ENCODE measurements at regions not wholly inside any gene's neighbourhood (a gene's known extent, or its start where the extent isn't known, plus 50 kb on each side); places are given as distances from the start of the nearest gene placed in this dataset.

DNA sequence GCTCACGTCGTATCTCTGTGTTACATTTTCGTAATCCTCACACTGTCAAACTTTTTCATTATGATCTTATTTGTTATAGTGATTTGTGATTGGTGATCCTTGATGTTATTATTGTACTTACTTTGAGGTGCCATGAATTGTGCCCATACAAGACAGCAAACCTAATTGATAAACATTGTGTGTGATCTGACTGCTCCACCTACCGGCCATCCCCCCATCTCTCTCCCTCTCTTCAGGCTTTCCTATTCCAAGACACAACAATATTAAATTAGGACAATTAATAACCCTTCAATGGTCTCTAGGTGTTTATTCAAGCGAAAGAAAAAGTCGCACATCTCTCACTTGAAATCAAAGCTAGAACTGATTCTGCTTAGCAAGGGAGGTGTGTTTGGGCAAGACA lies 349.3 kb downstream of the RBM26 start:
- H3K27me3 Mint-ChIP-seq (ENCODE audit: insufficient read depth), result peaks cover 3% of the 10 kb centered on the region
- DNase-seq (ENCODE audit: low spot score), result no peak
- H3K36me3 Mint-ChIP-seq (ENCODE audit: low read depth), result no peaks in the 10 kb centered on the region
- no peak overlapping the region for H3K27ac Mint-ChIP-seq
- no peaks in the 10 kb centered on the region for H3K9me3 Mint-ChIP-seq
- H3K4me3 Mint-ChIP-seq, result no peak overlapping the region
- H3K4me1 Mint-ChIP-seq (ENCODE audit: low read depth), result no peaks in the 10 kb centered on the region
- intact Hi-C loops (cut with micrococcal nuclease), result no loop called here

DNA sequence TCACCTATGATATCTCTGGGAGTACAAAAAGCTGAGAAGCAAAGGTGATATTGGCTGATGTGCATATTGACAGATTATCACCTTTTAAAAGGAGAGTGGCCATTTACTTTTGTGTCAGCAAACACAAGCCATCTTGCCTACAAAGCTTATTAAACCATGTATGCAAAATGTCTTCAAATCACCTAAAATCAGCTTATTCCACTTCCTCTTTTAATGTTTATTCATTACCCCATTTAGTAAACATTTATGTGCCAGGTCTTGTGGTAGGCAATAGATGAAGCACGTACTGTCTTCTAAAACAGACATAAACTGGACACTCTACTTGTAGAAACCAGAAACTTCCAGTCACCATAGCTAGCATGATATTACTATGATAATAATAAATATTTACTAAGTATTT lies 354.6 kb downstream of the RBM26 start:
- H3K4me3 Mint-ChIP-seq, result no peak overlapping the region
- H3K4me1 Mint-ChIP-seq (ENCODE audit: low read depth), result no peaks in the 10 kb centered on the region
- H3K27me3 Mint-ChIP-seq (ENCODE audit: insufficient read depth), result peaks cover 3% of the 10 kb centered on the region
- H3K9me3 Mint-ChIP-seq, result no peaks in the 10 kb centered on the region
- no peak for DNase-seq (ENCODE audit: low spot score)
- intact Hi-C loops (cut with micrococcal nuclease), result no loop called here
- H3K36me3 Mint-ChIP-seq (ENCODE audit: low read depth), result no peaks in the 10 kb centered on the region
- no peak overlapping the region for H3K27ac Mint-ChIP-seq

DNA sequence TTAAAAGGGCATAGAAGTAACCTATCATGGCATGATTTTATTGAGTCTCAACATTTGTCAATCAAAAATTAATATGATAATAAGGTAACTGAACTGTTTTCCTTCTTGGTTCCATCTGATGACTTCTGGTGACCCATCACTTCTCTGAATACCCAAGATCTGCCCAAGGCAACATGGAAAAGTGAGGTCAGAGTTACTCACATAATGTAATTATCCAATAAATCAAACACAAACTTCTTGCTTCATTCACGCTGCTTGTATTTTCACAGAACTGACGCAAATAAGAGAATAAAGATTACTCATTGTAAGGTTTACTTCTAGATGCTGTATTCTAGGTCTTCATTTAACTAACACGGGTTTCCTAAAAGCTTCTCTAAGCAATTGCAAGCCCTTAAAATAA lies 361.6 kb downstream of the RBM26 start:
- intact Hi-C loops (cut with micrococcal nuclease), result no loop called here
- H3K27me3 Mint-ChIP-seq (ENCODE audit: insufficient read depth), result peaks cover 3% of the 10 kb centered on the region

DNA sequence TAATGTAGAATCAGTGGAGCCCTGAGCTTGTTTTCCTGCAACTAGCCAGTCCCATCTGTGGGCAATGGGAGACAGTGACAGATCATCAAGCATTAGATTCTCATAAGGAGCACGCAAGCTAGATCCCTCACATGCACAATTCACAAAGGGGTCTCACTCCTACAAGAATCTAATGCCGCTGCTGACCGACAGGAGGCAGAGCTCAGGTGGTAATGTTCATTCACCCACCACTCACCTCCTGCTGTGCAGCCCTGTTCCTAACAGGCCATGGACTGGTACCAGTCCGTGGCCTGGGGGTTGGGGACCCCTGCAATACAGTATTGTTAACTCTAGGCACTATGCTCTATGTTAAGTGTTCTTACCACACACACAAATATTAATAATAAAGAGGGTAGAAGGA lies 362.8 kb downstream of the RBM26 start:
- no peaks in the 10 kb centered on the region for H3K36me3 Mint-ChIP-seq (ENCODE audit: low read depth)
- no peaks in the 10 kb centered on the region for H3K9me3 Mint-ChIP-seq
- H3K4me3 Mint-ChIP-seq, result no peak overlapping the region
- DNase-seq (ENCODE audit: low spot score), result no peak
- no peaks in the 10 kb centered on the region for H3K4me1 Mint-ChIP-seq (ENCODE audit: low read depth)
- no peak overlapping the region for H3K27ac Mint-ChIP-seq
- intact Hi-C loops (cut with micrococcal nuclease), result no loop called here
- peaks cover 3% of the 10 kb centered on the region for H3K27me3 Mint-ChIP-seq (ENCODE audit: insufficient read depth)

More for the DNA sequence above, 361.6 kb downstream of the RBM26 start:
- Mint-ChIP-seq H3K36me3 (ENCODE audit: low read depth) (no peaks in the 10 kb centered on the region), H3K27ac (no peak overlapping the region), H3K9me3 (no peaks in the 10 kb centered on the region), H3K4me1 (ENCODE audit: low read depth) (no peaks in the 10 kb centered on the region), H3K4me3 (no peak overlapping the region)
- no peak for DNase-seq (ENCODE audit: low spot score)

DNA sequence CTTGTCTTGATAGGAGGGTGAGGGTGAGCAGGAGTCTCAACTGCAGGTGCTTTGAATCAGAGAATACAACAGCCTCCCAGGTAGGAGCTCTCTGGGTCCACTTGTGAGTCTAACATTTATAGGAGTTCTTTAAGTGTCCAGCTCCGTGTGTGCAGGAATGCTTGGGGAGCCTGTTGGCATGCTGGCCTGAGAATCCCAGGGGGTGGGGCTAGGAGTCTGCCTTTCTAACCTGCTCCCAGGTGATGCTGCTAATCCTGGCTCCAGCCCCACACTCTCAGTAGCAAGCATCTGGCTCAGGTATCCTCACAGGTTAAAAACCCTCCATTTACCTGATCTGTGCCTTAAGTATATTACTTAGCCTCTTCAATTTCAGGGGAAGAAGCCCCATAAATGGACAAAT lies 368.9 kb downstream of the RBM26 start:
- H3K4me3 Mint-ChIP-seq, result no peak overlapping the region
- H3K36me3 Mint-ChIP-seq (ENCODE audit: low read depth), result no peaks in the 10 kb centered on the region
- no peak for DNase-seq (ENCODE audit: low spot score)
- no peaks in the 10 kb centered on the region for H3K4me1 Mint-ChIP-seq (ENCODE audit: low read depth)
- no peaks in the 10 kb centered on the region for H3K9me3 Mint-ChIP-seq
- intact Hi-C loops (cut with micrococcal nuclease), result no loop called here
- H3K27ac Mint-ChIP-seq, result no peak overlapping the region
- no peaks in the 10 kb centered on the region for H3K27me3 Mint-ChIP-seq (ENCODE audit: insufficient read depth)

DNA sequence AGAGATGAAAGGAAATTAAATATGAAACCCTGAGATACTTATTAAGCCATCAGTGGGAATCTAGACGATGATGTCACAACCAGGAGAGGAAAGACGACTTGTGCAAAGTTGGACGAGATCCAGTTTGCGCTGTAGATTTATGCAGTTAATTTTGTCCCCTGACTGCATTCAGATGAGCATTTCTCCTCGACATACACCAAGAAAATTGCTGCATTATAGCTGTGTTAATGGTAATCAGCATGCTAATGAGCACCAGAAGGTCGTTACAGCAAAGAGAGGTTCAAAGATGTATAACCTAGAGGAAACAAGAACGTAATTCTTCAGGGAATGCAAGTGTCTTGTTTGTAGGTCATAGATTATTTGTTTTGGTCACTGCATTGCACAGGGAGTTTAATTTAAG lies 371.7 kb downstream of the RBM26 start:
- H3K36me3 Mint-ChIP-seq (ENCODE audit: low read depth), result no peaks in the 10 kb centered on the region
- no peak overlapping the region for H3K27ac Mint-ChIP-seq
- no peaks in the 10 kb centered on the region for H3K9me3 Mint-ChIP-seq
- intact Hi-C loops (cut with micrococcal nuclease), result no loop called here
- no peaks in the 10 kb centered on the region for H3K4me1 Mint-ChIP-seq (ENCODE audit: low read depth)
- H3K4me3 Mint-ChIP-seq, result no peak overlapping the region
- H3K27me3 Mint-ChIP-seq (ENCODE audit: insufficient read depth), result no peaks in the 10 kb centered on the region
- DNase-seq (ENCODE audit: low spot score), result no peak

DNA sequence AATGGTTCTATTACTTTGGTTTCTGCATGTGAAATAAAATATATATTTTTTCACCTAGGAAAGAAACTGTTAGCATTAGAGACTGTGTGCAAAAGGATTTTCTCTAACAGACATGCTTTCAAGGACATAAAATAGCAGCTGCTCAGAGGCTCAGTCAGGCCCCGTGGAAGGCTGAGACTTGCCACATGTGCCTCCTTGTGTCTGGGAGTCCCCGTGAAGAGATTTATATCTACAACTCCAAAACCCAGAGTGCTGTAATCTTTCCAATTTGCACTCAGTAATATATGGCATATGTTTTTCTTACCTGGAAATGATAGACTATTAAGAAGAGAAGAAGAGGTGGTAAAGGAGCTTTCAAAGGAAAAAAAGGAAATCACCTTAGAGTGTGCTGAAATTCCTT lies 371.6 kb upstream of the OBI1 start:
- intact Hi-C loops (cut with micrococcal nuclease), result no loop called here
- no peaks in the 10 kb centered on the region for H3K27me3 Mint-ChIP-seq (ENCODE audit: insufficient read depth)

DNA sequence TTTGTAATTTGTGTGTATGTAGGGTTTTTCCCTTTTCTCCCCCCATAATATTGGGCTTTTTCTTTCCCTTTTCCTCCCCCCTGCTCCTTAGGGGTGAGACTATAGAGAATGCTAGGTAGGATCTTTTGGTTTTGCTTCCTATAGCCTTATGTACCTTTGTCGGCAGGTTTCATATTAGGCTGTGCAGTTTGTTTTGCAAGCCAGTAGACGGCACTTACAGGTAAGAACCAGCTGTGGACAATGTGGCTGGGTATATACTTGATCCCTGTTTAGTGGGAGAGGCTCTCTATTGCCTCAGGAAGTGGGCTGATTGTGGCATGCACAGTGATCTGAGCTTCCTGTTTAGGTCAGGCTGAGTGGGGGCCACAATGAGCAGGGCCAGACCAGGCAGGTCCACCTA lies 359.2 kb upstream of the OBI1 start:
- Mint-ChIP-seq H3K4me3 (no peak overlapping the region), H3K36me3 (ENCODE audit: low read depth) (no peaks in the 10 kb centered on the region), H3K9me3 (peaks cover 20% of the 10 kb centered on the region), H3K27me3 (ENCODE audit: insufficient read depth) (no peaks in the 10 kb centered on the region), H3K27ac (no peak overlapping the region), H3K4me1 (ENCODE audit: low read depth) (no peaks in the 10 kb centered on the region)
- intact Hi-C loops (cut with micrococcal nuclease), result no loop called here
- no peak for DNase-seq (ENCODE audit: low spot score)

More for the DNA sequence above, 371.6 kb upstream of the OBI1 start:
- no peak for DNase-seq (ENCODE audit: low spot score)
- Mint-ChIP-seq H3K4me1 (ENCODE audit: low read depth) (no peaks in the 10 kb centered on the region), H3K27ac (no peak overlapping the region), H3K9me3 (no peaks in the 10 kb centered on the region), H3K4me3 (no peak overlapping the region), H3K36me3 (ENCODE audit: low read depth) (no peaks in the 10 kb centered on the region)

DNA sequence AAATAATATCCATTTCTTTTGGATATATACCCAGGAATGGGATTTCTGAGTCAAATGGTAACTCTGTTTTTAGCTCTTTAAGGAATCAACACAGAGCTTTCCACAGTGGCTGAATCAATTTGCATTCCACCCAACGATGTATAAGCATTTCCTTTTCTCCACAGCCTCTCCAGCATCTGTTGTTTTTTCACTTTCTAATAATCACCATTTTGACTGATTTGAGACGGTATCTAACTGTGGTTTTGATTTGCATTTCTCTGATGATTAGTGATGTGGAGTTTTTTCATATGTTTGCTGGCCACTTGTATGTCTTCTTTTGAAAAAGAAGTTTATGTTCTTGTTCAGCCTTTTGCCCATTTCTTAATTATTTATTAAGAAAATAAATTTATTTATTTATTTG lies 352.2 kb upstream of the OBI1 start:
- Mint-ChIP-seq H3K27ac (no peak overlapping the region), H3K4me1 (ENCODE audit: low read depth) (no peaks in the 10 kb centered on the region), H3K27me3 (ENCODE audit: insufficient read depth) (peaks cover 2% of the 10 kb centered on the region), H3K36me3 (ENCODE audit: low read depth) (no peaks in the 10 kb centered on the region), H3K9me3 (peaks cover 9% of the 10 kb centered on the region), H3K4me3 (no peak overlapping the region)
- intact Hi-C loops (cut with micrococcal nuclease), result no loop called here
- no peak for DNase-seq (ENCODE audit: low spot score)

DNA sequence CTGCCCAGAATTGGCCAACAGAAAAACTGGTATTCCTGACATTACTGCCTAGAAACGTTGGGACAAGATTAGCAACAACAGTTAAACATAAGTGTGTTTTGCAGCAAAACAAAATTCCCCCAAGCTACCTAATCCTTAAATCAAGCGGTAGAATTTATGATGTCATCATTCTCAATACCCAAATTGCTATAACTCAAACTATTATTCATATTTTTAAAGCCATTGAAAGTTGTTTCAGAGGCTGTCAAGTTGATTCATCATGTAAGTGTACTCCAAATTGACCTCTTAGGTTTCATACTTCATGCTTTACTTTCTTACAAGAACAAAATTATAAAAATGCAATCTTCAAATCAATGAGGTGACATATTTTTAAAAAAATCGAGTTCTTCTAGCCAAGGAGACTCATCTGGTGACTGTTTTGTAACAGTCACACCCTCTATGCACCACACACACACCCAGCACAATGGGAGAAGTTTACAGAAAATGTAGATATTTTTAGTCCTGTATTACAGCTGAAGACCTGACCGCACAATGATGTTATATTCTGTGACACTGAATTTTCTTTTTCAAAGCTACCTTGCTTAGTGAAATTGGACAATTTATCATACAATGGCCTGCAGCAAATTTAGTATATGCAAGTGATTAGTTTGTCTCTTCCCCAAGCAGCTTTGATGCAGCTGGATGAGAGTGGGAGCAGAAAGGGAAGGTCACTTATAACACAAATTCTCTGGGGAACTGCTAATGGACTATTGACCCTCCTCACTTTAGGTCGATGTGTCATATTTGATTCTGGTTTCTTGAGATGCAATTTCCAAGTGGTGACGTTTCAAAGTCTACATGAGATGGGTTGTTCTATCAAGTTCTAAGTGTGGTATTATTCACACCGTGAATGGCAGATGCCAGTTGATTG lies 345.3 kb upstream of the OBI1 start:
- H3K36me3 Mint-ChIP-seq (ENCODE audit: low read depth), result no peaks in the 10 kb centered on the region
- H3K27me3 Mint-ChIP-seq (ENCODE audit: insufficient read depth), result peaks cover 2% of the 10 kb centered on the region
- no peaks in the 10 kb centered on the region for H3K4me1 Mint-ChIP-seq (ENCODE audit: low read depth)
- no peak for DNase-seq (ENCODE audit: low spot score)
- intact Hi-C loops (cut with micrococcal nuclease), result no loop called here
- no peak overlapping the region for H3K4me3 Mint-ChIP-seq
- H3K9me3 Mint-ChIP-seq, result no peaks in the 10 kb centered on the region
- no peak overlapping the region for H3K27ac Mint-ChIP-seq

DNA sequence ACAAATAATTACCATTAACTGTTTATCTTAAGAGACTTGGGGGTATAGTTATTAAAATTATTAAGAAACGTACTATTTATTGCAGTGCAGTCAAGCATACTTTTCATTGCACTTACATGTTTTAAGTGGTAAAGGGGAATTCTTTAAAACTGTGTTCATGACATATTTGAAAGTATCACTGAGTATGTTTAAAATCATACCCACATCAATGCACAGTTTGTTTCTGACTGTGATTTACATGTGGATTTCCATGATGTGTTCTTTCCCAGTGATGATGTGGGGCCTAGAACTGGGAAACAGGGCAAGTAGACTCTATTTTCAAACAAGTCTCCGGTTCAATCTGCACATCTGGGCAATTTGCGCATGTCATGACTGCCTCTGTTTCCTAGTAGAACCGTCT lies 340.5 kb upstream of the OBI1 start:
- H3K4me1 Mint-ChIP-seq (ENCODE audit: low read depth), result no peaks in the 10 kb centered on the region
- intact Hi-C loops (cut with micrococcal nuclease), result no loop called here
- H3K27me3 Mint-ChIP-seq (ENCODE audit: insufficient read depth), result peaks cover 10% of the 10 kb centered on the region
- no peak for DNase-seq (ENCODE audit: low spot score)
- no peaks in the 10 kb centered on the region for H3K9me3 Mint-ChIP-seq
- no peaks in the 10 kb centered on the region for H3K36me3 Mint-ChIP-seq (ENCODE audit: low read depth)
- no peak overlapping the region for H3K4me3 Mint-ChIP-seq
- no peak overlapping the region for H3K27ac Mint-ChIP-seq

DNA sequence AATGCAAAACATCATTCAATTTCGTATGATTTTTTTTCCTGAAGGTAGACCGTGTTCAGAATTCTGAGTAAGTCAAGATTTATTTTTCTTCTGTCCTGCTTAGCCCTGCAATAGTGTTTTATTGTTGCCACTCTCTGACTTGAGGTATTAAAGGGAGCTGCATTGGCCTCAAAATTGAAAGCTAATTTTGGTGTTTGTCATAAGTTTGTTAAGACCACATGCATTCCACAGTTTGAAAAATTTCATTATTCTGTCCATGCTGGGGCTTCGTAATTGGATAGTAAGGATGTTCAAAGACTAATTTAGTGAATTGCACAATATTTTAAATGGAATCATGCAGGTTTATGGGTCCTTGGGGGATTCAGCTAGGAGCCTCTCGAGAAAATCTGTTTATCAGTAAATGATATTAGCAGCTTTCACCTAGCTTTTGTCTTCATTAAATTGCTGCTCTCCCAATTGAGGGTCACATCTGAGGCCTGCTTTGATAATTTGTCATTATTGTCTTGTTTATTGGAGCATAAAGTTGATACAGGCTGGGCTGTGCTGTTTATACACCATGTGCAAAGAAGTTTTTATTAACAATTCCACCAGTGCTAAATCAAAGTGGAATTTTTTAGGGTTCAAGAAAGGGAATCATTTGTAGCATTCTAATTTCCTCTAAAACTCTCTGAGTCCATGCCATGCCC lies 339.8 kb upstream of the OBI1 start:
- peaks cover 10% of the 10 kb centered on the region for H3K27me3 Mint-ChIP-seq (ENCODE audit: insufficient read depth)
- no peak overlapping the region for H3K27ac Mint-ChIP-seq
- intact Hi-C loops (cut with micrococcal nuclease), result no loop called here
- H3K36me3 Mint-ChIP-seq (ENCODE audit: low read depth), result no peaks in the 10 kb centered on the region
- no peaks in the 10 kb centered on the region for H3K9me3 Mint-ChIP-seq
- H3K4me1 Mint-ChIP-seq (ENCODE audit: low read depth), result no peaks in the 10 kb centered on the region
- no peak for DNase-seq (ENCODE audit: low spot score)
- H3K4me3 Mint-ChIP-seq, result no peak overlapping the region

DNA sequence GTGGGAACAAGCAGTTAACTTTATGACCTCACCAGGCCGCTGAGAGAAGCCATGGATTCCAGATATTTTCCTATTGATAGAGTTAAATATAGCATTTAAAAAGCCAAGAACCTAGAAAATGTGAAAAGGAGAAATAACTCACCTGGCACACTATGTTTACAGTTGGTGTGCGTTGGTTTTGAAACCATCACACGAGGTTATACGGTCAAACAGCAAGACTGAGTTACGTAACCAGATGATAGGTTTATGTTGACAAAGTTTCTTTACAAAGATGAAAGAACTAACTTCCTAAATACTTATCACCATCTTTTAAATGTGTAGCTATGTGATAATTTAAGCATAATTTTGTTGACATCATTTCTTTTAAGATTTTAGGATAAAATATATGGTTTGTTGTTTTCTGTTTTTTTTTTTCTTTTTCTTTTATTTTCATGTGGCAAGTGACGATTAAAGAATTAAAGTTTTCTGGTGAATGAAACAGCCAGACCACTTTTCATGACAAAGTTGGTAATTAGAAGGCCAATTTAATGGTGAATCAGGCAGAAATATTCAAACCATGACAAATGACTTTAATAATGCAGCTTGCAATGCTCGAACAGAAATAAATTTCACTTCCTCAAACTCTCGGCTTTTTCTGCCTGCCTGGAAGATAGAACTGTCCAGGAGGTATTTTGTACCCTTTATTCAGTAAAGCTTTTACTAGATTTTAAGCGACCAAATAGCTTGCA lies 339.1 kb upstream of the OBI1 start:
- intact Hi-C loops (cut with micrococcal nuclease), result no loop called here

More for the DNA sequence above, 339.1 kb upstream of the OBI1 start:
- Mint-ChIP-seq H3K4me1 (ENCODE audit: low read depth) (no peaks in the 10 kb centered on the region), H3K9me3 (no peaks in the 10 kb centered on the region), H3K27me3 (ENCODE audit: insufficient read depth) (peaks cover 10% of the 10 kb centered on the region), H3K27ac (no peak overlapping the region), H3K36me3 (ENCODE audit: low read depth) (no peaks in the 10 kb centered on the region), H3K4me3 (no peak overlapping the region)
- DNase-seq (ENCODE audit: low spot score), result no peak
